A549 (cell line): ENCODE measurements at regions not wholly inside any gene's neighbourhood (a gene's known extent, or its start where the extent isn't known, plus 50 kb on each side); places are given as distances from the start of the nearest gene placed in this dataset.

ENCODE experiments used
- ATAC-seq, 2 experiments: fragments of 200-7000 bp in 1 of 2; fragments of >200 bp in 1 of 2; cut with Nextera tagmentation in 1 of 2; cut with Tn5 transposase in 1 of 2; 3 replicates each; pipeline versions ENCODE4 v1.8.0 to v1.9.1; 2018 to 2020; ENCODE audit warnings: mild to moderate bottlenecking in 1 of 2, moderate library complexity in 1 of 2
- CTCF ChIA-PET: fragments of 300-600 bp; sonication (Branson Sonifier 250); formaldehyde crosslinking; extraction: SDS; loops from one replicate; lab custom pipeline; 2021; ENCODE audit warnings: antibody characterized with exemption, inconsistent platforms; lab: Yijun Ruan, JAX
- POLR2A ChIA-PET: fragments of 350-600 bp; formaldehyde crosslinking; extraction: SDS; loops from one replicate; lab custom pipeline; 2021; ENCODE audit warnings: antibody characterized with exemption, inconsistent platforms; lab: Yijun Ruan, JAX
- DNase-seq, 2 experiments: peaks; one replicate each; pipeline versions ENCODE4 v3.0.0 to v3.0.0-alpha.2; 2011 to 2016; ENCODE audit warnings: low read depth in 1 of 2, low spot score in 1 of 2
- FAIRE-seq: peaks from 2 replicates; lab custom pipeline; 2011; peaks lifted over from hg19 to GRCh38; lab: Jason Lieb, UNC
- H3K27ac ChIP-seq, 2 experiments: fragments of >200 bp; sonication (Bioruptor Twin); formaldehyde crosslinking; 3 replicates each; pipeline ENCODE4 v1.5.1; 2016 to 2017
- H3K4me1 ChIP-seq: fragments of >200 bp; sonication (Bioruptor Twin); formaldehyde crosslinking; 3 replicates; pipeline ENCODE4 v1.6.1; 2016
- H3K4me2 ChIP-seq: fragments of >200 bp; sonication (Bioruptor Twin); formaldehyde crosslinking; 3 replicates; pipeline ENCODE4 v1.6.1; 2016
- H3K4me3 ChIP-seq: fragments of >200 bp; sonication (Bioruptor Twin); formaldehyde crosslinking; 3 replicates; pipeline ENCODE4 v1.5.1; 2016
- H3K9me3 ChIP-seq: fragments of >200 bp; sonication (Bioruptor Twin); formaldehyde crosslinking; 3 replicates; pipeline ENCODE4 v1.6.1; 2016
- CHD2 ChIP-seq: fragments of 150-350 bp; IDR thresholded peaks from 2 replicates; pipeline ENCODE4 v1.6.1; 2014; ENCODE audit warnings: low read length; ENCODE audit not compliant: partially characterized antibody
- CTCF ChIP-seq: fragments of >200 bp; sonication (Bioruptor Twin); formaldehyde crosslinking; IDR thresholded peaks from 3 replicates; pipeline ENCODE4 v1.5.1; 2016
- E2F6 ChIP-seq: IDR thresholded peaks from 2 replicates; pipeline ENCODE4 v1.6.1; 2012; ENCODE audit warnings: low read depth, borderline replicate concordance
- FOSB ChIP-seq: fragments of 250-450 bp; sonication (Bioruptor Pico); IDR thresholded peaks from 2 replicates; pipeline ENCODE4 v1.5.0; 2020; ENCODE audit warnings: mild to moderate bottlenecking, moderate library complexity
- HEYL ChIP-seq: fragments of 250-450 bp; sonication (Bioruptor Pico); IDR thresholded peaks from 2 replicates; pipeline ENCODE4 v1.8.0; 2021; ENCODE audit warnings: mild to moderate bottlenecking, moderate library complexity
- JUNB ChIP-seq: fragments of >200 bp; sonication (Bioruptor Twin); formaldehyde crosslinking; IDR thresholded peaks from 2 replicates; pipeline ENCODE4 v1.6.1; 2016
- MAZ ChIP-seq: fragments of 150-350 bp; IDR thresholded peaks from 2 replicates; pipeline ENCODE4 v1.6.1; 2014; ENCODE audit warnings: antibody characterized with exemption, low read depth, low read length, borderline replicate concordance
- NPAS2 ChIP-seq: fragments of 250-450 bp; sonication (Bioruptor Pico); IDR thresholded peaks from 2 replicates; pipeline ENCODE4 v1.8.0; 2022; ENCODE audit warnings: mild to moderate bottlenecking, moderate library complexity, borderline replicate concordance
- PBX3 ChIP-seq: IDR thresholded peaks from 2 replicates; pipeline ENCODE4 v1.6.1; 2012
- PHF8 ChIP-seq: fragments of 200-600 bp; sonication (generic); IDR thresholded peaks from 2 replicates; pipeline ENCODE4 v1.6.1; 2016; ENCODE audit warnings: low read depth, mild to moderate bottlenecking, antibody characterized with exemption, moderate library complexity, borderline replicate concordance
- POLR2AphosphoS2 ChIP-seq: conservative IDR thresholded peaks from 2 replicates; pipeline ENCODE4 v1.6.1; 2012; ENCODE audit warnings: low read length, improper control_type of control experiment, inconsistent platforms
- RAD21 ChIP-seq, 2 experiments: fragments of >200 bp in 1 of 2; sonication (Bioruptor Twin) in 1 of 2; formaldehyde crosslinking in 1 of 2; IDR thresholded peaks in 1 of 2; conservative IDR thresholded peaks in 1 of 2; 2 replicates in 1 of 2; 3 replicates in 1 of 2; pipeline ENCODE4 v1.6.1; 2012 to 2018; ENCODE audit warnings: inconsistent platforms in 1 of 2
- RFX5 ChIP-seq: fragments of 450-650 bp; IDR thresholded peaks from 2 replicates; pipeline ENCODE4 v1.7.1; 2014; ENCODE audit warnings: antibody characterized with exemption, mild to moderate bottlenecking, moderate library complexity
- SMC3 ChIP-seq: fragments of >200 bp; sonication (Bioruptor Twin); formaldehyde crosslinking; IDR thresholded peaks from 3 replicates; pipeline ENCODE4 v1.6.1; 2018; ENCODE audit warnings: inconsistent platforms
- SREBF2 ChIP-seq: fragments of 450-650 bp; IDR thresholded peaks from 2 replicates; pipeline ENCODE4 v1.6.1; 2014; ENCODE audit warnings: mild to moderate bottlenecking, moderate library complexity
- TFCP2L1 ChIP-seq: fragments of 250-450 bp; sonication (Bioruptor Pico); IDR thresholded peaks from 2 replicates; pipeline ENCODE4 v1.5.0; 2021; ENCODE audit warnings: mild to moderate bottlenecking
- TP53 ChIP-seq: fragments of 250-450 bp; sonication (Bioruptor Pico); IDR thresholded peaks from 2 replicates; pipeline ENCODE4 v1.5.0; 2021; ENCODE audit warnings: mild to moderate bottlenecking, moderate library complexity
- ZC3H11A ChIP-seq: fragments of 450-650 bp; IDR thresholded peaks from 2 replicates; pipeline ENCODE4 v1.6.1; 2014; ENCODE audit warnings: antibody characterized with exemption, mild to moderate bottlenecking
- ZNF302 ChIP-seq: fragments of 250-450 bp; sonication (Bioruptor Pico); IDR thresholded peaks from 2 replicates; pipeline ENCODE4 v1.9.0; 2021; ENCODE audit warnings: inconsistent platforms, mild to moderate bottlenecking, moderate library complexity
- ZSCAN20 ChIP-seq: fragments of 250-450 bp; sonication (Bioruptor Pico); IDR thresholded peaks from 2 replicates; pipeline ENCODE4 v1.8.0; 2022; ENCODE audit warnings: mild to moderate bottlenecking, moderate library complexity
- TF ChIP-seq, protein P1 (sequence below): IDR thresholded peaks from 2 replicates; pipeline ENCODE4 v1.6.1; 2012
- TF ChIP-seq, protein P2 (sequence below): fragments of 150-350 bp; IDR thresholded peaks from 2 replicates; pipeline ENCODE4 v1.6.1; 2014; ENCODE audit warnings: low read depth, mild to moderate bottlenecking, low read length

- TF ChIP-seq RFX5 = no peak
These were observed 59.3 kb upstream of the PPP1R2C start (continued) for GRCh38 chrX:42837101-42837726.

- TF ChIP-seq TP53 (no peak), HEYL (no peak), TFCP2L1 (CRISPR knock-in tag) (no peak), PBX3 (no peak), CTCF (no peak), FOSB (CRISPR knock-in tag) (no peak), CHD2 (no peak), E2F6 (no peak), JUNB (no peak), ZNF302 (CRISPR knock-in tag) (no peak), SREBF2 (no peak), MAZ (no peak), PHF8 (no peak), ZSCAN20 (CRISPR knock-in tag) (no peak), POLR2AphosphoS2 (no peak), ZC3H11A (no peak), NPAS2 (CRISPR knock-in tag) (no peak), SMC3 (no peak)
- TF ChIP-seq, protein P1, sequence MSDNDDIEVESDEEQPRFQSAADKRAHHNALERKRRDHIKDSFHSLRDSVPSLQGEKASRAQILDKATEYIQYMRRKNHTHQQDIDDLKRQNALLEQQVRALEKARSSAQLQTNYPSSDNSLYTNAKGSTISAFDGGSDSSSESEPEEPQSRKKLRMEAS = no peak
- TF ChIP-seq, protein P2, sequence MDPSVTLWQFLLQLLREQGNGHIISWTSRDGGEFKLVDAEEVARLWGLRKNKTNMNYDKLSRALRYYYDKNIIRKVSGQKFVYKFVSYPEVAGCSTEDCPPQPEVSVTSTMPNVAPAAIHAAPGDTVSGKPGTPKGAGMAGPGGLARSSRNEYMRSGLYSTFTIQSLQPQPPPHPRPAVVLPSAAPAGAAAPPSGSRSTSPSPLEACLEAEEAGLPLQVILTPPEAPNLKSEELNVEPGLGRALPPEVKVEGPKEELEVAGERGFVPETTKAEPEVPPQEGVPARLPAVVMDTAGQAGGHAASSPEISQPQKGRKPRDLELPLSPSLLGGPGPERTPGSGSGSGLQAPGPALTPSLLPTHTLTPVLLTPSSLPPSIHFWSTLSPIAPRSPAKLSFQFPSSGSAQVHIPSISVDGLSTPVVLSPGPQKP = no peak
- Histone ChIP-seq H3K4me3 (no peak overlapping the region), H3K4me1 (no peaks in the 10 kb centered on the region), H3K4me2 (no peak overlapping the region), H3K9me3 (no peaks in the 10 kb centered on the region), H3K27ac (no peak overlapping the region)
- ATAC-seq (no peak), DNase-seq (no peak), FAIRE-seq (no peak)
- POLR2A ChIA-PET = no interaction called here
- CTCF ChIA-PET = no interaction called here
These were observed 59.8 kb upstream of the PPP1R2C start for GRCh38 chrX:42837747-42838146.

DNA sequence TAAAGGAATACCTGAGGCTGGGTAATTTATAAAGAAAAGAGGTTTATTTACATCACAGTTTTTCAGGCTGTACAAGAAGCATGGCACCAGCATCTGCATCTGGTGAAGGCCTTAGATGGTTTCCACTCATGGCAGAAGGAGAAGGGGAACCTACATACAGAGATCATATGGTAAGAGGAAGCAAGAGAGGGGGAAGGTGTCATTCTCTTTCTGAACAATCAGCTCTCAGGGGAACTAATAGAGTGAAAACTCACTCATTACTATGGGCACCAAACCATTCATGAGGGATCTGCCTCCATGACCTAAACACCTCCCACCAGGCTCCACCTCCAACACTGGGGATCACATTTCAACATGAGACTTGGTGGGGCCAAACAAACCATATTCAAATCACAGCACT is 61.7 kb upstream of the PPP1R2C start:
- ChIA-PET CTCF (no interaction called here), POLR2A (interaction anchor here (0.5 kb wide), 1 partner anchor 918 kb away, joined by 3 read pairs; no protein-coding TSS in a partner anchor)
- no peaks in the 10 kb centered on the region for H3K9me3 ChIP-seq
- H3K27ac ChIP-seq = no peak overlapping the region
- H3K4me3 ChIP-seq = no peak overlapping the region
- H3K4me2 ChIP-seq = no peak overlapping the region
- H3K4me1 ChIP-seq = no peaks in the 10 kb centered on the region
- FAIRE-seq (no peak), DNase-seq (no peak), ATAC-seq (no peak)
- TF ChIP-seq ZNF302 (CRISPR knock-in tag) = no peak
- no peak for TF ChIP-seq RAD21 (conservative IDR thresholded peaks at IDR 0.05 in 1 of 2, IDR thresholded peaks at IDR 0.05 in 1 of 2)
- TF ChIP-seq MAZ = no peak
